Hematopoietic multipotent progenitor cell treated with erythropoietin and hydrocortisone succinate and interleukin-3 and kit ligand, for 4 days (in vitro differentiated cells): ENCODE measurements at regions not wholly inside any gene's neighbourhood (a gene's known extent, or its start where the extent isn't known, plus 50 kb on each side); places are given as distances from the start of the nearest gene placed in this dataset.

Source experiments
- DNase-seq: peaks from one replicate; pipeline ENCODE4 v3.0.0-alpha.2; 2015

GRCh38 chr3:168212664-168213285 lies 117.1 kb upstream of the GOLIM4 start:
- no peak for DNase-seq

DNA sequence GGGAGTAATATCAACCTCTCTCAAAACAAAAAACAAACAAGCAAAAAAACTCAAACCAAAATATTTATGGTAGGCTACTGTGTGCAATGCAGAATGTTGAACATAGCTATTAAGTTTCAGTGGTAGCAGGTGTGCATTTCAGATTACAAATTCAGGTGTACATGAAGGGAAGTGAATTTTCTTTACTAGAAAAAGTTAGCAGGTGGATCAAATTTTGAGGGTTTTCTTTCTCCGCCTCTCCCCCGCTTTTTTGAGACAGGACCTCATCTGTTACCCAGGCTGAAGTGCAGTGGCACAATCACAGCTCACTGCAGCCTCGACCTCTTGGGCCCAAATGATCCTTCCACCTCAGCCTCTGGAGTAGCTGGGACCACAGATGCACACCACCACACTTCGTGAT lies 109.7 kb upstream of the GOLIM4 start:
- no peak for DNase-seq

- DNase-seq = no peak
Measured at GRCh38 chr3:168197162-168197561, 101.4 kb upstream of the GOLIM4 start.

DNA sequence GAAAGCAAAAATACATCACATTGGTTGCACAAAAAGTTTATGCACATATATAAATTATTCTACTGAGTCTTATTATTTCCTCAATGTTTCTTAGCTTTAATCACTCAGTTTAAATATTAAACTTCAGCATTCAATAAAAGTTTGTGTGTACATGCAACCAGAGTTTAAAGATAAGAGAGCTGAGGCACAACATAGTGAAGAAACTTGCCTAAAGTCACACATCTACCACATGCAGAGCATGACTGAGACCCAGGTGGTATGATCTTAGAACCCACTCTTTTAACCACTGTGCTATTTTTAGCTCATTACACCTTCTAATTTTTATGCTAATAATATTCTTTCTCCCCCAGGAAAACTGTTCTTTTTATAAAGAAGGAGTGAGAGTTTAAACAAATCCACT lies 96.1 kb upstream of the GOLIM4 start:
- no peak for DNase-seq

DNA sequence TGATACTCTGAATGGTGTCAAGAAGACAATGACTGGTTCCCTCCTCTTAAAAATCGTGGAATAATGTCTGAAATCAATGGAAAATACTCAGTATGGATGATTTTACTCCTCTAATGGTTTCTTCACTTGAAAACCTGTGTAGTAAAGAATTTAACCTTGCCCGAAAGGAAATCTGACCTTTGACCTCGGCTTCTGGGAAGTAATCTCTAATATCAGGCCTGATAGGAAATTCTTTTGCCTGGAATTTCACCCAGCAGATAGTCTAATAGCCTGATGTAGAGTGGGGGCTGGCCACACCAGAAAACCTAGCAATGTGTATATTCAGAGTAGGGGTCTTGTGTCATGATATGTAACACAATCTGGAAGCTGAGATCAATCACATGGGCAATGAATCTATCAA lies 91.5 kb upstream of the GOLIM4 start:
- DNase-seq = no peak

DNA sequence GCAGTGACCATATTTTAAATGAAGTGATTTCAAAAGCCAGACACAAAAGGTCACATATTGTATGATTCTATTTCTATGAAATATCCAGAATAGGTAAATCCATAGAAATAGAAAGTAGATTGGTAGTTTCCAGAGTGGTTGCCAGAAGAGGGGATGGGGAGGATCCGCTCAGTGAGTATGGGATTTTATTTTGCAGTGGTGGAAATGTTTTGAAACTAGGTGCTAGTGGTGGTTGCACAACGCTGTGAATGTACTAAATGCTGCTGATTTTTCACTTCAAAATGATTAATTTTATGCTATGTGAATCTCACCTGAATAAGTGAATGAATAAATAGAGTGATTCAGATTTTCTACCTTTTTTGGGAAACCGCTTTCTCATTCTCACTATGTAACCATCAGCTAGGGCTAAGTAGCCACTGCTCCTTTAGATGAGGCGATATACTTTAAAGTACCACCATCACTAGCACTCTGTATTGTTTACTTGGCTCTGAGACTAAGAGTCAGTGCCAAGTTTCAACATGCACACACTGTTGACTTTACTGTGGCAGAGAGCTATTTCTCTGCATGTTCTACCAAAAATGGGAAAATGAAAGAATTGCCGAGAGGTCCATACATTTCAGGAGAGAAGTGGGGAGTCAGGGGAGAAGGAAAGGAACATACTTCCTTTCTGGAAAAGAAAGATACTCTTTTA lies 90.7 kb upstream of the GOLIM4 start:
- DNase-seq = no peak

GRCh38 chr3:168183774-168184173 lies 88.0 kb upstream of the GOLIM4 start:
- DNase-seq = no peak

GRCh38 chr3:168168743-168169142 lies 73.0 kb upstream of the GOLIM4 start:
- DNase-seq = peak; percentile 45

DNA sequence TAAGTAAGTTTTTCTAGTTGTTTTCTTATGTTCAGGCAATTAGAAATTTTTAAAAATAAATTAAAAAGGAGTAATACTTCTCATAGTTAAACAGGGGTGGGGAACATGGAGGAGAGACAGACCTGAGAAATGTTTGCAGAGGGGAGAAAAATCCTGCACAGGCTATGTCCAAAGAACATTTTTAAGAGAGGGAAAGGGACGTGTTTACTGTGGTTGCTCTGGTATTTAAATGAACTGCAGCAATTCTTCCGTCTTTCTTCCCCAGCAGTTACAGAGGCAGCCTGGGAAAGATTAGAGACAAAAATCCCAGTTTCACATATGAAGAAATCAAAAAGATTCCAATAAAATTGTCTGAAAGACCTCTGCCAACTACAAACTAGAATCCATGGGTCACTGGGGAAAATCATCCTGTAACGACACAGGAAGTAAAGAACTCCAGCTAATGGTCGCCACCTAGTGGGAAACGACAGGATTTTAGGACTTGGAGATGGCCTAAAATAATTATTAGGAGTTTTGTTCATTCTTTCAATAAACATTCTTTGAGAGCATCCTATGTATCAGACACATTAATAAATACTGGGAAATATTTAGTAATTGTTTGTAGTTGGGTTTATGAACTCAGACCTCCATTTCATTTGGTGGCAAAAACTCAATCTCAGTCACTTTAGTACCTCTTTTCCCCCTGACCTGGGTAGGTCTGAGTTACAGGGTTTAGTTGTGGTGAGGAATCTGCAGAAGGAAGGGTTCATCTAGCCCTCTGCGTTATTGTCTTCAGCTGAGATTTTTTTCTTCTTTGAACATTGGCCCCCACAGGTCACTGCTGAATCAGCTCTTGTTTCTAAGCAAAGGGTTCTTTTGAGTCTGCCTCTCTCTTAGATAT lies 69.9 kb upstream of the GOLIM4 start:
- peak; percentile 89 for DNase-seq

DNA sequence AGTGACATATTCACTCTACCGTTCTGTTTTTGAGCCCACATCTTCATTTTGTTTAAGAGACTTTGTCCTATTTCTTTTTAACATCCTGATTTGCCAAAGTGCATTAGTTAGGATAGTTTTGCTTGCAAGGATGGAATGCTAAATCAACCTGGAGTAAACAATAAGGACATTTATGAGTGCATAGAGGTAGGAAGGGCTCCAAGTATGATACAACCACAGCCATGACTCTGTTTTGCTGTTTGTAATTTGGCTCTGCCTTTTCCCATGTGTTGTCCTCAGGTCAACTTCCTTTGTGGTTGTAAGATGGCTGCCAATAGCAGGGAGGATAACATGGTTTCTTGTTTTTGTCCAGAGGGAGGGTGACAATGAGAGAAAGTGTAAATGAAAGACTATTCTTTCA lies 66.4 kb upstream of the GOLIM4 start:
- DNase-seq = peak; percentile 18

GRCh38 chr3:168161696-168162095 lies 66.0 kb upstream of the GOLIM4 start:
- DNase-seq = no peak

DNA sequence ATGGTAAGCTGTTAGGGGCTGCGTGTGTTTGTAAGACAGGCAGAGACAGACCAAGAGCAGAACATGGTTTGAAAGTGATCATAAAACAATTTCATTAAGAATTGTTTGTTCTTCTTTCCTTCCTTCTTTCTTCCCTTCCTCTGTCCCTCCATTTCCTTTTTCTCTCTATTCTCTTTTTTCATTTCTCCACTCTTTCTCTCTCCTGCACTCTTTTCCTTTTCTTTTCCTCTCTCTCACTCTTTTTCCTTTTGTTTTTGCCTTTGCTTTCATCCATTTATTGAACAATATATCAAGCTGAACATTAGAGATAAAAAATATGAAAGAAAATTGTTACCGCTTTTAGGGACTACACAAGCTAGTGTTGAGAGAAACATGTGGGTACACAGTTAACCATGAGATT lies 62.2 kb upstream of the GOLIM4 start:
- no peak for DNase-seq

GRCh38 chr3:168157099-168157700 lies 61.5 kb upstream of the GOLIM4 start:
- DNase-seq = peak; percentile 91

- DNase-seq = peak; percentile 80
Measured at GRCh38 chr3:168156479-168156878, 60.8 kb upstream of the GOLIM4 start.

DNA sequence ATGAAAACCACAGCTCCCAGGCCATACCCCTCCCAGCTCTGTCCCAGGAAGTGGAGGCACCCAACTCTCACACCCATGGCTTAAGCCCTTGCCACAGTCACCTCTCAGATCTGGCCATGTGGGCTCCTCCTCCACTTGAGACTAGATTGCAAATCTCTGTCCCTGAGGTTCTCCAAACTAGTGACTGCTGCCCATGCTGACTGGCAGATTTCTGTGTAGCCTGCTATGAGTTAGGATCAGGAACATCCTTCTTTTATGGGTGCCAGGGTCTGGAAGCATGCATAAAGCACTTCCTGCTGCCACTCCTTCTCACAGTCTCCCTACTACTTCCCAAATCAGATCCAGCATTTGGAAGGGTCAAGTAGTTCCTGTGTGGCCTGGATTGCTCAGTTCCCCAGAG lies 59.6 kb upstream of the GOLIM4 start:
- no peak for DNase-seq

- DNase-seq = peak; percentile 60
Measured at GRCh38 chr3:168154089-168154488, 58.4 kb upstream of the GOLIM4 start.

- no peak for DNase-seq
Measured at GRCh38 chr3:168152149-168152548, 56.4 kb upstream of the GOLIM4 start.
